ENCODE measurements at regions not wholly inside any gene's neighbourhood (a gene's known extent, or its start where the extent isn't known, plus 50 kb on each side); places are given as distances from the start of the nearest gene placed in this dataset.

DNA sequence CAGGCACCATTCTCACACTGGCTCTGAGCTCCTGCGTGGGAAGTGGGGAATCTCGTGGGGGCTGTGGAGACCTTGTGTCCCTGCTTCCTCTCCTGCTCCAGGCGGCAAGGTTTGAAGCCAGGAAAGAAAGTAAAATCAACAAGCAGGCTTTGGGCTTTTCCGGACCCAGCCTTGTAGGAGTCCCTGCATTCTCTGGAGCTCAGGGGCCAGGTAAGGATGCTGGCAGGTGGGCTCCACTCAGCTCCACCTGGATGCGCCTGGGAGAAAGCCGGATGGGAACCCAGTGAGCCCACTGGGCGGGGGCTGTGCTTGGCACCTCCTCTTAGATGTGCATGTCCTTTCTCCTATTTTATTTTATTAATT is 362.5 kb downstream of the SEC14L1 start:
- TF ChIP-seq MAX (CRISPR knock-in tag; IDR thresholded peaks at IDR 0.05) = no peak
- no peak for TF ChIP-seq CTCF (IDR thresholded peaks at IDR 0.05 in 2 of 3, conservative IDR thresholded peaks at IDR 0.05 in 1 of 3; ENCODE audit: insufficient read depth in 2 of 3, low read depth in 1 of 3, low read length in 3 of 3)
- no peak for TF ChIP-seq FIP1L1 (IDR thresholded peaks at IDR 0.05; ENCODE audit: low read depth, low read length, poor library complexity, severe bottlenecking)
- TF ChIP-seq YY1 (IDR thresholded peaks at IDR 0.05; ENCODE audit: borderline replicate concordance in 1 of 3, control insufficient read depth in 1 of 3, extremely low read depth in 1 of 3, insufficient read depth in 3 of 3, insufficient read length in 1 of 3, insufficient replicate concordance in 2 of 3, low read depth in 1 of 3, low read length in 2 of 3) = no peak
- no peak for TF ChIP-seq TAF1 (IDR thresholded peaks at IDR 0.05; ENCODE audit: control insufficient read depth, extremely low read depth, insufficient read depth, low read length, severe bottlenecking)
- TF ChIP-seq KLF6 (CRISPR knock-in tag; IDR thresholded peaks at IDR 0.05; ENCODE audit: borderline replicate concordance) = no peak
- TF ChIP-seq ARID1B (IDR thresholded peaks at IDR 0.05) = no peak
- no peak for TF ChIP-seq ZKSCAN3 (CRISPR knock-in tag; IDR thresholded peaks at IDR 0.05)
- TF ChIP-seq CREB1 (IDR thresholded peaks at IDR 0.05) = no peak
- no peak for TF ChIP-seq CREB1 (CRISPR knock-in tag; IDR thresholded peaks at IDR 0.05)
- no peak for TF ChIP-seq MAZ (CRISPR knock-in tag; conservative IDR thresholded peaks at IDR 0.05 in 1 of 2, IDR thresholded peaks at IDR 0.05 in 1 of 2)
- TF ChIP-seq CHAMP1 (IDR thresholded peaks at IDR 0.05) = no peak
